ENCODE measurements at regions not wholly inside any gene's neighbourhood (a gene's known extent, or its start where the extent isn't known, plus 50 kb on each side); places are given as distances from the start of the nearest gene placed in this dataset.

DNA sequence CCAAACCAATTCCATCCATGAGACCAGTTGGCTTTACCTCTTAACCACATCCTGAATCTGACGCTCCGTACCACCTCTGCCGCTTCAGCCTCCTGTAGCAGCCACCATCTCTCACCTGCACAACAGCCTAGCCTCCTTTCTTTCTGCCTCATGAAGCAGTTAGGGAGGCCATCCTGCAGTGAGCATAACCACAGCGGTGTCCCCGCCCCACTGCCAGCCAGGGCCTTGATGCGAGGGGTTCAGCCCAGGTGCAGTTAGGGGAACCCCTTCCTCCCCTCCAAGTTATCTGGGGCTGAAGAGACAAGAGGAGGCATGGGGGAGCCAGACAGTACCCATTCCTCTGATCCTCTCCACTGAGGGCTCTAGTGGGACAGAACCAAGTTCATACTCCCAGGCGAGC is 167.0 kb downstream of the C5orf15 start:
- TF ChIP-seq, protein P1, sequence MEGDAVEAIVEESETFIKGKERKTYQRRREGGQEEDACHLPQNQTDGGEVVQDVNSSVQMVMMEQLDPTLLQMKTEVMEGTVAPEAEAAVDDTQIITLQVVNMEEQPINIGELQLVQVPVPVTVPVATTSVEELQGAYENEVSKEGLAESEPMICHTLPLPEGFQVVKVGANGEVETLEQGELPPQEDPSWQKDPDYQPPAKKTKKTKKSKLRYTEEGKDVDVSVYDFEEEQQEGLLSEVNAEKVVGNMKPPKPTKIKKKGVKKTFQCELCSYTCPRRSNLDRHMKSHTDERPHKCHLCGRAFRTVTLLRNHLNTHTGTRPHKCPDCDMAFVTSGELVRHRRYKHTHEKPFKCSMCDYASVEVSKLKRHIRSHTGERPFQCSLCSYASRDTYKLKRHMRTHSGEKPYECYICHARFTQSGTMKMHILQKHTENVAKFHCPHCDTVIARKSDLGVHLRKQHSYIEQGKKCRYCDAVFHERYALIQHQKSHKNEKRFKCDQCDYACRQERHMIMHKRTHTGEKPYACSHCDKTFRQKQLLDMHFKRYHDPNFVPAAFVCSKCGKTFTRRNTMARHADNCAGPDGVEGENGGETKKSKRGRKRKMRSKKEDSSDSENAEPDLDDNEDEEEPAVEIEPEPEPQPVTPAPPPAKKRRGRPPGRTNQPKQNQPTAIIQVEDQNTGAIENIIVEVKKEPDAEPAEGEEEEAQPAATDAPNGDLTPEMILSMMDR (conservative IDR thresholded peaks at IDR 0.05; ENCODE audit: low read length), result no peak
- TF ChIP-seq EZH2phosphoT487 (IDR thresholded peaks at IDR 0.05; ENCODE audit: borderline replicate concordance, low read depth, low read length), result no peak
- H2AFZ ChIP-seq (ENCODE audit: low read length), result no peak overlapping the region
- H3K9me2 ChIP-seq (ENCODE audit: insufficient read depth, low read length), result no peaks in the 10 kb centered on the region
- H3K27ac ChIP-seq (ENCODE audit: low read depth, low read length, poor library complexity, severe bottlenecking), result no peak overlapping the region
- no peaks in the 10 kb centered on the region for H3K36me3 ChIP-seq (ENCODE audit: insufficient read depth, low read length)
- H4K20me1 ChIP-seq (ENCODE audit: insufficient read depth, low read length), result no peaks in the 10 kb centered on the region
- H3K9me3 ChIP-seq (ENCODE audit: low read length), result no peaks in the 10 kb centered on the region
- no peaks in the 10 kb centered on the region for H3K4me1 ChIP-seq (ENCODE audit: insufficient read depth, low read length, poor library complexity, severe bottlenecking)
- no TSS peak for BruUV-seq (replicated peaks)
- H3K79me2 ChIP-seq (ENCODE audit: insufficient read depth, low read depth, low read length), result no peaks in the 10 kb centered on the region
- H3K4me2 ChIP-seq (ENCODE audit: low read length), result no peak overlapping the region
- no peak for DNase-seq (ENCODE audit: low spot score)
- no peak overlapping the region for H3K4me3 ChIP-seq (ENCODE audit: low read depth, low read length, poor library complexity, severe bottlenecking)
- intact Hi-C loops (cut with micrococcal nuclease; ENCODE audit: unreplicated experiment), result no loop called here
- ChIA-PET CTCF (ENCODE audit: unreplicated experiment) (interaction anchor here (0.6 kb wide), 1 partner anchor 11 kb away, joined by 4 read pairs; no protein-coding TSS in a partner anchor), POLR2A (no interaction called here)

DNA sequence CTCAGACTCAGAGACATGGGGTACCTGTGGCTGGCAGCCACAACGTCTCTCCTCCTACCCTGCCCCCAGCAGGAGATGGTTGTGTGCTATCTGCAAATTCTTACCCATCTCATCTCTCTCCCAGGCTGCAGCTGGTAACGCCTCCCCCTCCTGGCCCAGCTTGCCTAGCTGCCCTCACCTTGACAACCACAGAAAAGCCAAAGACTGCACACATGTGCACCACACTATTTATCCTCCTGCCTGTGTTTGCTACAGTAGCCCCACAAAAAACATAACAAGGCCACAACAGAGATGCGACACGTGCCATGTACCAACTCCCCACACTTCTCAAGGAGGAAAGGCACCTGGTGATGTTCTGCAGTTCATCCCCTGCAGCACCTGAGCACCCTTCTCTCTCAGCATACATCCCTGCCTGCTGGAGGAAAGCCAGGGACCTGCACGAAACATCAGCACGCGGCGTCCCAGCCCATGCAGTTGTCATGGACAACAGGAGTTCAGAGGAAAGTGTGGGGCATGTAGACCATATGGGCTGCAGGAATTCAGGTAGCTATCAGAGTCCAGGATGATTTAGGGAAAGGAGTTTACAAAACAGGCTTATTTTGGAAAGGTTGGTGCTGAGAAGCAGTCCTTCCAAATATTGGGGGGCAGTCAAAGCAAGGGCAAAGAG is 168.7 kb downstream of the C5orf15 start:
- Histone ChIP-seq H3K4me1 (ENCODE audit: insufficient read depth, low read length, poor library complexity, severe bottlenecking) (peaks cover 5% of the 10 kb centered on the region), H3K27ac (ENCODE audit: low read depth, low read length, poor library complexity, severe bottlenecking) (no peak overlapping the region), H3K9me2 (ENCODE audit: insufficient read depth, low read length) (no peaks in the 10 kb centered on the region), H4K20me1 (ENCODE audit: insufficient read depth, low read length) (no peaks in the 10 kb centered on the region), H3K4me3 (ENCODE audit: low read depth, low read length, poor library complexity, severe bottlenecking) (no peak overlapping the region), H3K9me3 (ENCODE audit: low read length) (no peaks in the 10 kb centered on the region), H2AFZ (ENCODE audit: low read length) (no peak overlapping the region), H3K36me3 (ENCODE audit: insufficient read depth, low read length) (no peaks in the 10 kb centered on the region), H3K79me2 (ENCODE audit: insufficient read depth, low read depth, low read length) (no peaks in the 10 kb centered on the region), H3K4me2 (ENCODE audit: low read length) (no peak overlapping the region)
- no peak for DNase-seq (ENCODE audit: low spot score)
- ChIA-PET POLR2A (no interaction called here), CTCF (ENCODE audit: unreplicated experiment) (no interaction called here)
- intact Hi-C loops (cut with micrococcal nuclease; ENCODE audit: unreplicated experiment), result no loop called here
- TF ChIP-seq, protein P1 (conservative IDR thresholded peaks at IDR 0.05; ENCODE audit: low read length), result no peak
- no peak for TF ChIP-seq EZH2phosphoT487 (IDR thresholded peaks at IDR 0.05; ENCODE audit: borderline replicate concordance, low read depth, low read length)
- no TSS peak for BruUV-seq (replicated peaks)

DNA sequence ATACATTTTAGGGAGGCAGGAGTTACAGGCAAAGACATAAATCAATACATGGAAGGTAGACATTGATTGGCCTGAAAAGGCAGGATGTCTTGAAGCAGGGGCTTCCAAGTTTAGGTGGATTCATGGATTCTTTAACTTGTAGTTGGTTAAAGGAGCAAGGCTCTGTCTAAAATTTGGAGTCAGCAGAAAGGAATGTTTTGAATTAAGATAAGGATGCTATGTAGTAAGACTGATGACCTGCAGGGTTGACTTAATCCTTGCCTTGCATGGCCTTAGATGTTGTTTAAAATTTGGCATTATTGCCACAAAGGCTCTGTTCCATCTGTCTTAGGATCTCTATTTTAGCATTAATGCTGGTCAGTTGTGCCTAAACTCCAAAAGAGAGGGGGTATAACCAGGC is 171.3 kb downstream of the C5orf15 start:
- CTCF ChIA-PET (ENCODE audit: unreplicated experiment), result no interaction called here
- Histone ChIP-seq H3K4me3 (ENCODE audit: low read depth, low read length, poor library complexity, severe bottlenecking) (no peak overlapping the region), H3K9me3 (ENCODE audit: low read length) (no peaks in the 10 kb centered on the region), H3K27ac (ENCODE audit: low read depth, low read length, poor library complexity, severe bottlenecking) (no peak overlapping the region), H2AFZ (ENCODE audit: low read length) (no peak overlapping the region), H3K36me3 (ENCODE audit: insufficient read depth, low read length) (no peaks in the 10 kb centered on the region), H4K20me1 (ENCODE audit: insufficient read depth, low read length) (no peaks in the 10 kb centered on the region), H3K4me1 (ENCODE audit: insufficient read depth, low read length, poor library complexity, severe bottlenecking) (peaks cover 9% of the 10 kb centered on the region), H3K9me2 (ENCODE audit: insufficient read depth, low read length) (no peaks in the 10 kb centered on the region), H3K4me2 (ENCODE audit: low read length) (no peak overlapping the region), H3K79me2 (ENCODE audit: insufficient read depth, low read depth, low read length) (no peaks in the 10 kb centered on the region)
- BruUV-seq (replicated peaks), result no TSS peak
- TF ChIP-seq, protein P1 (conservative IDR thresholded peaks at IDR 0.05; ENCODE audit: low read length), result no peak
- TF ChIP-seq EZH2phosphoT487 (IDR thresholded peaks at IDR 0.05; ENCODE audit: borderline replicate concordance, low read depth, low read length), result no peak
- intact Hi-C loops (cut with micrococcal nuclease; ENCODE audit: unreplicated experiment), result no loop called here
- POLR2A ChIA-PET, result no interaction called here
- DNase-seq (ENCODE audit: low spot score), result no peak

Data from OCI-LY7 (cell line).